Epithelial cell of prostate (primary cell): ENCODE measurements at regions not wholly inside any gene's neighbourhood (a gene's known extent, or its start where the extent isn't known, plus 50 kb on each side); places are given as distances from the start of the nearest gene placed in this dataset.
A peak's percentile ranks its signal among the peaks of the same experiment; 100 is the strongest.
"Not testable (repeated sequence)": the region's sequence is repeated elsewhere in the genome, so short reads cannot be mapped to it uniquely, and the experiment has no call there.

Experiments
- DNase-seq: peaks from one replicate; pipeline ENCODE4 v3.0.0-alpha.2; 2011; ENCODE audit warnings: low read depth, low spot score
- H3K27ac ChIP-seq: fragments of 450-650 bp; 2 replicates; pipeline ENCODE4 v1.5.1; 2017; ENCODE audit warnings: mild to moderate bottlenecking

DNA sequence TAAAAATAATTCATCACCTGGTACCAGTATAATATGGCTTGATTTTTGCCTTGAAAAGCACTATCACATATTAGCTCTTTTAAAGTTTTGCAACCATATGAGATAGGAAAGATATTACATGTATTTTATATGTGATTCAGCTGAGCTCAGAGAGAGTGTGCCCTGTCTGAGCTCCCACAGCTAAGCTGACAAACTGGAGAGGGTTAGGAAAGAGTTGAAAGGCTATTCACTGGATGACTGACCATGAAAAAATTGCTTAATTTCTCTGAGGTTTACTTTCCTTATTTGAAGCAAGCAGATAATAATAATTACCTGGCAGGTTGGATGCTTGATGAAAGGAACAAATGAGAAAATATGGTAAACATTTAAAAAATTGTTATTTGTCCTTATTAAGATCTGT, 97.4 kb upstream of the CCDC80 start:
- DNase-seq, result no peak
- no peak overlapping the region for H3K27ac ChIP-seq

GRCh38 chr3:112736805-112737566, 96.0 kb upstream of the CCDC80 start:
- no peak for DNase-seq
- no peak overlapping the region for H3K27ac ChIP-seq

DNA sequence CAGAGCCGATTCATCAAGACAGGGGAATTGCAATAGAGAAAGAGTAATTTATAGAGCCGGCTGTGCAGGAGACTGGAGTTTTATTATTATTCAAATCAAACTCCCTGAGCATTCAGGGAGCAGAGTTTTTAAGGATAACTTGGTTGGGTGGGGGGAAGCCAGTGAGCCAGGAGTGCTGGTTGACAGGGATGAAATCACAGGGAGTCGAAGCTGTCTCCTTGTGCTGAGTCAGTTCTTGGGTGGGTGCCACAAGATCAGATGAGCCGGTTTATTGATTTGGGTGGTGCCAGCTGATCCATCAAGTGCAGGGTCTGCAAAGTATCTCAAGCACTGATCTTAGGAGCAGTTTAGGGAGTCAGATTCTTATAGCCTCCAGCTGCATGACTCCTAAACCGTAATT, 95.4 kb upstream of the CCDC80 start:
- no peak overlapping the region for H3K27ac ChIP-seq
- no peak for DNase-seq

- no peak for DNase-seq
- no peak overlapping the region for H3K27ac ChIP-seq
Observed at GRCh38 chr3:112735926-112736325, 95.0 kb upstream of the CCDC80 start.

DNA sequence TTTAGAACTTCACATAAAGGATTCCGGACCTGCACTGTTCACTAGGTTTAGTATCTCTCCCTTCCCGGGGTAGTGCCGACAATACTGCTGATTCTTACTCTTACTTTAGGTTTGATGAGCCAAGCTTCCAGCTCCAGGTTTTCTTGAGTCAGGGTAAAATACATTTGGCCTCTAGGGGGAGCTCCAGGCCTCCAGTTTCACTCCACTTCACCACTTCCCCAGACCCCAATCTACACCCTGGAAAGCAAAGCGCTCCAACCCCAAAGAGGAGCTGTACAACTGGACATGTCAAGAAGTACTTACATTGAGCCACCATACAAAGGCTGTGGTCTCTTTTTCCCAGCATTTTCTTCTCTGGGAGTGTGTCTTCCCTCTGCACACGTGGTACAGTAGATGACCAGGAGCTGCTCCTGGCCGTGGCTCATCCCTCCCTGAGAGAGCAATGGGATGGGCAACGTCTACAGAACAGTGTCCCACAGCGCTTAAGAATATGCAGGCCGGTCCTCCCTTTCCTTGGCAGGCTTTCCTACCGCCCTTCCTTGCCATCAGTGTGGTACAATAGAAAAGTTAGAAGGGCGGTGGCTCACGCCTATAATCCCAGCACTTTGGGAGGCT, 93.9 kb upstream of the CCDC80 start:
- no peak for DNase-seq
- H3K27ac ChIP-seq, result peak overlapping the region; percentile 56

GRCh38 chr3:112734171-112734570, 93.2 kb upstream of the CCDC80 start:
- no peak for DNase-seq
- H3K27ac ChIP-seq, result peak overlapping the region; percentile 56

DNA sequence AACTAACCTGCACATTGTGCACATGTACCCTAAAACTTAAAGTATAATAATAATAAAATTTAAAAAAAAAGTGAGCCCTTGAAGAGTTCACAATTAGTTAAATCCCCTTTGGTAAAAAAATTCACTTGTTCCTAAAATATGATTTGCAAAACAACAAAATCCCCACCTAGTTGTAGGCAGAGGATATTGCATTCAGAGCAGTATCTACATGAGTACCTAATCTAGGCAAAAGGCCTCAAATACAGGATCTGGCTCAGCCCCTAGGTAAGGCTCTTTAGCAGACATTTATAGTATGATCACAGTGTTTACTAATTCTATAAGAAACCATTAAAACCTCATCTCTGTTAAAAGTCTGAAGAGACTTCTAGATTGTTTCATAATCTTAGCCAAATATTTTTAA, 89.3 kb upstream of the CCDC80 start:
- peak overlapping the region; percentile 93 for H3K27ac ChIP-seq
- no peak for DNase-seq

GRCh38 chr3:112721231-112721630, 80.3 kb upstream of the CCDC80 start:
- DNase-seq, result no peak
- H3K27ac ChIP-seq, result no peak overlapping the region

GRCh38 chr3:112718967-112719366, 78.0 kb upstream of the CCDC80 start:
- DNase-seq, result no peak
- peak overlapping the region; percentile 13 for H3K27ac ChIP-seq

GRCh38 chr3:112718516-112718915, 77.6 kb upstream of the CCDC80 start:
- no peak for DNase-seq
- H3K27ac ChIP-seq, result peak overlapping the region; percentile 13

DNA sequence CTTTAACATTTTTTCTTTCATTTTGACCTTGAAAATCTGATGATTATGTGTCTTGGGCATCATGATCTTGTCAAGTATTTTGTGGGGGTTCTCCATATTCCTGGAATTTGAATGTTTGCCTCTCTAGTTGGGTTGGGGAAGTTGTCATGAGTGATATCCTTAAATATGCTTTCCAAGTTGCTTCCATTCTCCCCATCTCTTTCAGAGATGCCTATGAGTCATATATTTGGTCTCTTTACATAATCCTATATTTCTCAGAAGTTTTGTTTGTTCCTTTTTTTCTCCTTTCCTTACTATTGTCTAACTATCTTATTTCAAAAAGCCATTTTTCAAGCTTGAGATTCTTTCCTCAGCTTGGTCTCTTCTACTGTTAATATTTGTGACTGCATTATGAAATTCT, 69.0 kb upstream of the CCDC80 start:
- DNase-seq, result no peak
- no peak overlapping the region for H3K27ac ChIP-seq

- H3K27ac ChIP-seq, result peak overlapping the region; percentile 56
- DNase-seq, result peak; percentile 16
Observed at GRCh38 chr3:112699436-112699978, 58.6 kb upstream of the CCDC80 start.

DNA sequence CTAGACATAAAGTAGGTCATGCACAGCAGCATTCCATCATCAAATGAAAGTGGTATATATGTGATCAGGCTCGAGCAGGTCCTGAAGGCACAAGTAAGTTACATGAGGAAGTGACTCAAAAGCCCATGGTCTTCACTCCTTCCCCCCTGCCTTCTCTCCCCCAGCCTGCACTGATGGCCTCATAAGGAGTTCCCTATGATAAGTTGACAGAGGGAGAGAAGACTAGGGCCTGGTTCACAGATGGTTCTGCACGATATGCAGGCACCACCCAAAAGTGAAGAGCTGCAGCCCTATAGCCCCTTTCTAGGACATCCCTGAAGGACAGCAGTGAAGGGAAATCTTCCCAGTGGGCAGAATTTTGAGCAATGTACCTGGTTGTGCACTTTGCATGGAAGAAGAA, 57.5 kb upstream of the CCDC80 start:
- DNase-seq, H3K27ac ChIP-seq: not testable (repeated sequence)

DNA sequence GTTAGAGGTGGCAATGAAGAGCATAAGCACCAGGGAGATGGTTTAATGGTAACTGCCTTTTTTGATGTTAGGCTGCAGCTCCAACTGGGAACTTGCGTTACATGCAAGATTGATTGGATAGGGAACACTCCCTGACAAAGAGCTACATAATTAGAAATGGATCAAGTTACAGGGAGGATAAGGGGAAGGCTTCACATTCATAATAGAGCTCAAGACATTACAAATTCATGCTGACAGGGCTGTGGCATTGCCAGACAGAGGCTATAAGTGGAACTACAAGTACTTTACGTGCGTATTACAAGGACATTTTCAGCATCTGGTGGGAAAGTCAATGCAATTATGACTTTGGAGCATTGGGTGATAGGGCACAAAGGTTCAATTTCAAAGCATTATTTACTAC, 55.3 kb upstream of the CCDC80 start:
- DNase-seq, H3K27ac ChIP-seq: not testable (repeated sequence)

- H3K27ac ChIP-seq, DNase-seq: not testable (repeated sequence)
Observed at GRCh38 chr3:112695377-112696108, 54.6 kb upstream of the CCDC80 start.

DNA sequence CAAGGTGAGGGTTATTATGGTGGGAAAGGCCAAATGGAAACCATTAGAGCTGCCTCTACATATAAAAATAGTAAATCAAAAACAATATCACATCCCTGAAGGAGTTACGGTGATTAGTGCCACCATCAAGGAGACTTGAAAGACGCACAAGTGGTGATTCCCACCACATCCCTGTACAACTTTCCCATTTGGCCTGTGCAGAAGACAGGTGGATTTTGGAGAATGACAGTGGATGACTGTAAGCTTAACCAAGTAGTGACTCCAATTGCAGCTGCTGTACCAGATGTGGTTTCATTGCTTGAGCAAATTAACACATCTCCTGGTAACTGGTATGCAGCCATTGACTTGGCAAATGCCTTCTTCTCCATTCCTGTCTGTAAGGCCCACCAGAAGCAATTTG, 54.0 kb upstream of the CCDC80 start:
- DNase-seq, H3K27ac ChIP-seq: not testable (repeated sequence)

DNA sequence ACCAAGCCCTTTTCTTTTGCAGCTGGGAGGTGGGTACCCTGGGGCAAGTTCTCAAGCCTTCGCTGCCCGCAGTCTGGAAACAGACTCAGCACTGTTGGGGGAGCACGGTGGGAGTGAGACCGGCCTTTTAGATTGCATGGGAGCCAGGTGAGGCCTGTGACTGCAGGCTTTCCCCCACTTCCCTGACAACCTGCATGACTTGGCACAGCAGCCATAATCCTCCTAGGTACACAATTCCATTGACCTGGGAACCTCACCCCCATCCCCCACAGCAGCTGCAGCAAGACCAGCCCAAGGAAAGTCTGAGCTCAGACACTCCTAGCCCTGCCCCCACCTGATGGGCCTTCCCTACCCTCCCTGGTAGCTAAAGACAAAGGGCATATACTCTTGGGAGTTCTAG, 52.2 kb upstream of the CCDC80 start:
- H3K27ac ChIP-seq, result no peak overlapping the region
- DNase-seq, result no peak
